Endodermal cell (in vitro differentiated cells): ENCODE measurements at regions not wholly inside any gene's neighbourhood (a gene's known extent, or its start where the extent isn't known, plus 50 kb on each side); places are given as distances from the start of the nearest gene placed in this dataset.

Source experiments
- DNase-seq: peaks from one replicate; pipeline ENCODE4 v3.0.0-alpha.2; 2017
- H3K27ac ChIP-seq: 2 replicates; pipeline ENCODE4 v1.5.1; 2013; ENCODE audit warnings: mild to moderate bottlenecking, low read depth, low read length, moderate library complexity
- H3K27me3 ChIP-seq: 2 replicates; pipeline ENCODE4 v1.6.1; 2013; ENCODE audit warnings: mild to moderate bottlenecking, low read length, moderate library complexity; ENCODE audit not compliant: insufficient read depth, control insufficient read depth, poor library complexity, severe bottlenecking
- H3K36me3 ChIP-seq: 2 replicates; pipeline ENCODE4 v1.7.0; 2013; ENCODE audit warnings: mild to moderate bottlenecking, low read length, moderate library complexity; ENCODE audit not compliant: control insufficient read depth, insufficient read depth
- H3K4me1 ChIP-seq: one replicate; pipeline ENCODE4 v1.7.0; 2013; ENCODE audit warnings: low read length; ENCODE audit not compliant: control insufficient read depth, insufficient read depth
- H3K4me3 ChIP-seq: 2 replicates; pipeline ENCODE4 v1.5.1; 2013; ENCODE audit warnings: mild to moderate bottlenecking, low read length, moderate library complexity
- H3K9ac ChIP-seq: 2 replicates; pipeline ENCODE4 v1.6.1; 2013; ENCODE audit warnings: mild to moderate bottlenecking, low read length, moderate library complexity; ENCODE audit not compliant: poor library complexity, severe bottlenecking; ENCODE audit errors: extremely low read depth
- H3K9me3 ChIP-seq: 2 replicates; pipeline ENCODE4 v1.6.1; 2013; ENCODE audit warnings: mild to moderate bottlenecking, low read length, moderate library complexity; ENCODE audit not compliant: control insufficient read depth
- H3K27ac Mint-ChIP-seq: 2 replicates; pipeline ENCODE4 v1.8.0; 2020; ENCODE audit warnings: mixed read lengths
- H3K27me3 Mint-ChIP-seq: 2 replicates; pipeline ENCODE4 v1.8.0; 2021; ENCODE audit warnings: mild to moderate bottlenecking, mixed read lengths; ENCODE audit not compliant: insufficient read depth
- H3K36me3 Mint-ChIP-seq: 2 replicates; pipeline ENCODE4 v1.8.0; 2020; ENCODE audit warnings: low read depth, mixed read lengths
- H3K4me1 Mint-ChIP-seq: 2 replicates; pipeline ENCODE4 v1.8.0; 2020; ENCODE audit warnings: mixed read lengths
- H3K4me3 Mint-ChIP-seq: 2 replicates; pipeline ENCODE4 v1.8.0; 2020; ENCODE audit warnings: mild to moderate bottlenecking, moderate library complexity, mixed read lengths
- H3K9me3 Mint-ChIP-seq: 2 replicates; pipeline ENCODE4 v1.8.0; 2020; ENCODE audit warnings: mild to moderate bottlenecking, mixed read lengths
- CTCF ChIP-seq: fragments of 200-600 bp; sonication (generic); conservative IDR thresholded peaks from 2 replicates; pipeline ENCODE4 v1.5.0; 2021; ENCODE audit warnings: antibody characterized with exemption, mild to moderate bottlenecking
- WGBS, 2 experiments: methylation state at CpG; one replicate each; pipeline versions ENCODE4 v1.1.5 to v1.1.7; 2013; ENCODE audit warnings: missing lambda C conversion rate in 2 of 2, mixed read lengths in 1 of 2; ENCODE audit not compliant: insufficient coverage in 1 of 2, insufficient read length in 1 of 2; 5-methylcytosine and 5-hydroxymethylcytosine counted together

GRCh38 chr11:98564233-98564632 is 456.5 kb upstream of the CNTN5 start:
- WGBS, 2 experiments, result 87 to 90% methylated on average over 3 of the region's 3 CpGs
- no peak overlapping the region for H3K27ac Mint-ChIP-seq
- H3K4me3 Mint-ChIP-seq, result no peak overlapping the region
- no peak for TF ChIP-seq CTCF
- H3K36me3 Mint-ChIP-seq, result no peaks in the 10 kb centered on the region
- H3K9me3 Mint-ChIP-seq, result no peaks in the 10 kb centered on the region
- Histone ChIP-seq H3K9ac (no peak overlapping the region), H3K36me3 (no peaks in the 10 kb centered on the region), H3K4me3 (no peak overlapping the region), H3K9me3 (no peaks in the 10 kb centered on the region), H3K27me3 (no peaks in the 10 kb centered on the region), H3K4me1 (peaks cover 10% of the 10 kb centered on the region), H3K27ac (no peak overlapping the region)
- H3K27me3 Mint-ChIP-seq, result no peaks in the 10 kb centered on the region
- peaks cover 11% of the 10 kb centered on the region for H3K4me1 Mint-ChIP-seq
- DNase-seq, result no peak

GRCh38 chr11:98564881-98565280 is 455.9 kb upstream of the CNTN5 start:
- Histone ChIP-seq H3K4me1 (peaks cover 10% of the 10 kb centered on the region), H3K27me3 (no peaks in the 10 kb centered on the region), H3K9ac (no peak overlapping the region), H3K36me3 (no peaks in the 10 kb centered on the region), H3K9me3 (no peaks in the 10 kb centered on the region), H3K4me3 (no peak overlapping the region), H3K27ac (no peak overlapping the region)
- no peaks in the 10 kb centered on the region for H3K9me3 Mint-ChIP-seq
- 90 to 94% methylated on average over 2 to 3 of the region's 4 CpGs for WGBS, 2 experiments
- peaks cover 7% of the 10 kb centered on the region for H3K4me1 Mint-ChIP-seq
- H3K27ac Mint-ChIP-seq, result no peak overlapping the region
- no peaks in the 10 kb centered on the region for H3K36me3 Mint-ChIP-seq
- no peak for TF ChIP-seq CTCF
- no peak for DNase-seq
- H3K4me3 Mint-ChIP-seq, result no peak overlapping the region
- no peaks in the 10 kb centered on the region for H3K27me3 Mint-ChIP-seq

- no peaks in the 10 kb centered on the region for H3K27me3 ChIP-seq
- no peak overlapping the region for H3K4me3 ChIP-seq
- Mint-ChIP-seq H3K9me3 (no peaks in the 10 kb centered on the region), H3K27ac (no peak overlapping the region), H3K4me1 (peaks cover 2% of the 10 kb centered on the region), H3K4me3 (no peak overlapping the region), H3K36me3 (no peaks in the 10 kb centered on the region), H3K27me3 (no peaks in the 10 kb centered on the region)
- TF ChIP-seq CTCF, result no peak
- DNase-seq, result no peak
- peaks cover 6% of the 10 kb centered on the region for H3K4me1 ChIP-seq
- H3K27ac ChIP-seq, result no peak overlapping the region
- 89% methylated on average over 5 of the region's 5 CpGs; no CpG with 5 or more reads in 1 of the 2 experiments for WGBS, 2 experiments
- H3K9me3 ChIP-seq, result no peaks in the 10 kb centered on the region
- H3K36me3 ChIP-seq, result no peaks in the 10 kb centered on the region
- no peak overlapping the region for H3K9ac ChIP-seq
Measured at GRCh38 chr11:98565311-98565710, 455.4 kb upstream of the CNTN5 start.
